ENCODE measurements at regions not wholly inside any gene's neighbourhood (a gene's known extent, or its start where the extent isn't known, plus 50 kb on each side); places are given as distances from the start of the nearest gene placed in this dataset.

DNA sequence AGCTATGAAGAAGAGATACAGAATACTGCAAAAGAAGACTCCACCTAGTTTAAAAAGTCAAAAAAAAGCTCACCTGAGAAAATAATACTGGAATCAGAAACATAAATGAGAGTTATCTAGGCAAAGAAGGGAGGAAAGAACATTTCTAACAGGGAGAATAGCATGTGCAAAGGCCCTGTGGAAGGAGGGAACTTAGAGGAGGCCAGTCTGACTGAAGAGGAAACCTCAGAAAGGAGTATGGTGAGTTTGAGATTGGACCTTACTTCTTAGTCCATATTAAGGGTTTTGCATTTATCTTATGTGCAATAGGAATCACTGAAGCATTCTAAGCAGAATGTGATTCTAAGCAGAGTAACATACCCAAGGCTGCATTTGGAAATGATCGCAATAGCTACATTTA is 193.2 kb downstream of the LNPK start (continued):
- TF ChIP-seq, protein P1, sequence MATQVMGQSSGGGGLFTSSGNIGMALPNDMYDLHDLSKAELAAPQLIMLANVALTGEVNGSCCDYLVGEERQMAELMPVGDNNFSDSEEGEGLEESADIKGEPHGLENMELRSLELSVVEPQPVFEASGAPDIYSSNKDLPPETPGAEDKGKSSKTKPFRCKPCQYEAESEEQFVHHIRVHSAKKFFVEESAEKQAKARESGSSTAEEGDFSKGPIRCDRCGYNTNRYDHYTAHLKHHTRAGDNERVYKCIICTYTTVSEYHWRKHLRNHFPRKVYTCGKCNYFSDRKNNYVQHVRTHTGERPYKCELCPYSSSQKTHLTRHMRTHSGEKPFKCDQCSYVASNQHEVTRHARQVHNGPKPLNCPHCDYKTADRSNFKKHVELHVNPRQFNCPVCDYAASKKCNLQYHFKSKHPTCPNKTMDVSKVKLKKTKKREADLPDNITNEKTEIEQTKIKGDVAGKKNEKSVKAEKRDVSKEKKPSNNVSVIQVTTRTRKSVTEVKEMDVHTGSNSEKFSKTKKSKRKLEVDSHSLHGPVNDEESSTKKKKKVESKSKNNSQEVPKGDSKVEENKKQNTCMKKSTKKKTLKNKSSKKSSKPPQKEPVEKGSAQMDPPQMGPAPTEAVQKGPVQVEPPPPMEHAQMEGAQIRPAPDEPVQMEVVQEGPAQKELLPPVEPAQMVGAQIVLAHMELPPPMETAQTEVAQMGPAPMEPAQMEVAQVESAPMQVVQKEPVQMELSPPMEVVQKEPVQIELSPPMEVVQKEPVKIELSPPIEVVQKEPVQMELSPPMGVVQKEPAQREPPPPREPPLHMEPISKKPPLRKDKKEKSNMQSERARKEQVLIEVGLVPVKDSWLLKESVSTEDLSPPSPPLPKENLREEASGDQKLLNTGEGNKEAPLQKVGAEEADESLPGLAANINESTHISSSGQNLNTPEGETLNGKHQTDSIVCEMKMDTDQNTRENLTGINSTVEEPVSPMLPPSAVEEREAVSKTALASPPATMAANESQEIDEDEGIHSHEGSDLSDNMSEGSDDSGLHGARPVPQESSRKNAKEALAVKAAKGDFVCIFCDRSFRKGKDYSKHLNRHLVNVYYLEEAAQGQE (IDR thresholded peaks at IDR 0.05): no peak

DNA sequence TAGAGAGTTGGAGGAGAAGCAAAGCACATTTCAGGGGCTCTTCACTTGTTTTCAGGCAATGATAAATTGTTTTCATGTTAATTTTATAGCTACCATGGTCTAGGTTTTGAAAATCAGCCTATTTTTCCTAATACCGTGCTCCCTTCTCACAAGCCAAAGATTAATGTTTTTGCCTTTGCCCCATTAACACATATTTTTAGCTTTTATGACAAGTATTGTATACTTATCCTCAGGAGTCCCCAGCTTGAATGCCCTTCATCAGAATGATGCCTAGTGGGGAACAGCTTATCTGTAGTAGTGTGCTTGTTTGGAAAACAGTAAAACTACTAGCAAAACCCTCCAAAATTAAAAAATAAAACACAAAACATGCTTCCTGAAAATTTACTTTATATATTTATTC is 194.0 kb downstream of the LNPK start:
- ATAC-seq (no peak), DNase-seq (ENCODE audit: low read depth in 1 of 2, low spot score in 1 of 2) (no peak), FAIRE-seq (no peak)
- POLR2A ChIA-PET: no interaction called here
- 0% methylated on average over 1 of the region's 1 CpG for WGBS (ENCODE audit: missing lambda C conversion rate)
- Histone ChIP-seq H3K27ac (no peak overlapping the region), H3K4me3 (no peak overlapping the region), H3K9me3 (no peaks in the 10 kb centered on the region), H3K4me2 (no peak overlapping the region), H3K4me1 (no peaks in the 10 kb centered on the region)
- no peak for TF ChIP-seq JUN (IDR thresholded peaks at IDR 0.05)
- no peak for TF ChIP-seq RCOR1 (IDR thresholded peaks at IDR 0.05; ENCODE audit: low read depth, low read length)
- TF ChIP-seq RAD21 (conservative IDR thresholded peaks at IDR 0.05 in 1 of 2, IDR thresholded peaks at IDR 0.05 in 1 of 2): no peak
- no peak for TF ChIP-seq RFX5 (IDR thresholded peaks at IDR 0.05)
- no peak for TF ChIP-seq GATA3 (IDR thresholded peaks at IDR 0.05; ENCODE audit: borderline replicate concordance)
- TF ChIP-seq, protein P2, sequence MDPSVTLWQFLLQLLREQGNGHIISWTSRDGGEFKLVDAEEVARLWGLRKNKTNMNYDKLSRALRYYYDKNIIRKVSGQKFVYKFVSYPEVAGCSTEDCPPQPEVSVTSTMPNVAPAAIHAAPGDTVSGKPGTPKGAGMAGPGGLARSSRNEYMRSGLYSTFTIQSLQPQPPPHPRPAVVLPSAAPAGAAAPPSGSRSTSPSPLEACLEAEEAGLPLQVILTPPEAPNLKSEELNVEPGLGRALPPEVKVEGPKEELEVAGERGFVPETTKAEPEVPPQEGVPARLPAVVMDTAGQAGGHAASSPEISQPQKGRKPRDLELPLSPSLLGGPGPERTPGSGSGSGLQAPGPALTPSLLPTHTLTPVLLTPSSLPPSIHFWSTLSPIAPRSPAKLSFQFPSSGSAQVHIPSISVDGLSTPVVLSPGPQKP (IDR thresholded peaks at IDR 0.05; ENCODE audit: low read depth, low read length): no peak
- TF ChIP-seq NR3C1 (IDR thresholded peaks at IDR 0.05): no peak
- no peak for TF ChIP-seq CHD4 (IDR thresholded peaks at IDR 0.05; ENCODE audit: borderline replicate concordance)
- TF ChIP-seq, protein P3, sequence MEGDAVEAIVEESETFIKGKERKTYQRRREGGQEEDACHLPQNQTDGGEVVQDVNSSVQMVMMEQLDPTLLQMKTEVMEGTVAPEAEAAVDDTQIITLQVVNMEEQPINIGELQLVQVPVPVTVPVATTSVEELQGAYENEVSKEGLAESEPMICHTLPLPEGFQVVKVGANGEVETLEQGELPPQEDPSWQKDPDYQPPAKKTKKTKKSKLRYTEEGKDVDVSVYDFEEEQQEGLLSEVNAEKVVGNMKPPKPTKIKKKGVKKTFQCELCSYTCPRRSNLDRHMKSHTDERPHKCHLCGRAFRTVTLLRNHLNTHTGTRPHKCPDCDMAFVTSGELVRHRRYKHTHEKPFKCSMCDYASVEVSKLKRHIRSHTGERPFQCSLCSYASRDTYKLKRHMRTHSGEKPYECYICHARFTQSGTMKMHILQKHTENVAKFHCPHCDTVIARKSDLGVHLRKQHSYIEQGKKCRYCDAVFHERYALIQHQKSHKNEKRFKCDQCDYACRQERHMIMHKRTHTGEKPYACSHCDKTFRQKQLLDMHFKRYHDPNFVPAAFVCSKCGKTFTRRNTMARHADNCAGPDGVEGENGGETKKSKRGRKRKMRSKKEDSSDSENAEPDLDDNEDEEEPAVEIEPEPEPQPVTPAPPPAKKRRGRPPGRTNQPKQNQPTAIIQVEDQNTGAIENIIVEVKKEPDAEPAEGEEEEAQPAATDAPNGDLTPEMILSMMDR (IDR thresholded peaks at IDR 0.05): no peak
- TF ChIP-seq HOXA7 (CRISPR knock-in tag; IDR thresholded peaks at IDR 0.05): no peak
- no peak for TF ChIP-seq EHMT2 (IDR thresholded peaks at IDR 0.05; ENCODE audit: low read depth)
- no peak for TF ChIP-seq HEYL (CRISPR knock-in tag; IDR thresholded peaks at IDR 0.05)
- no peak for TF ChIP-seq EP300 (IDR thresholded peaks at IDR 0.05)
- TF ChIP-seq, protein P4, sequence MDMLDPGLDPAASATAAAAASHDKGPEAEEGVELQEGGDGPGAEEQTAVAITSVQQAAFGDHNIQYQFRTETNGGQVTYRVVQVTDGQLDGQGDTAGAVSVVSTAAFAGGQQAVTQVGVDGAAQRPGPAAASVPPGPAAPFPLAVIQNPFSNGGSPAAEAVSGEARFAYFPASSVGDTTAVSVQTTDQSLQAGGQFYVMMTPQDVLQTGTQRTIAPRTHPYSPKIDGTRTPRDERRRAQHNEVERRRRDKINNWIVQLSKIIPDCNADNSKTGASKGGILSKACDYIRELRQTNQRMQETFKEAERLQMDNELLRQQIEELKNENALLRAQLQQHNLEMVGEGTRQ (IDR thresholded peaks at IDR 0.05): no peak
- TF ChIP-seq, protein P5, sequence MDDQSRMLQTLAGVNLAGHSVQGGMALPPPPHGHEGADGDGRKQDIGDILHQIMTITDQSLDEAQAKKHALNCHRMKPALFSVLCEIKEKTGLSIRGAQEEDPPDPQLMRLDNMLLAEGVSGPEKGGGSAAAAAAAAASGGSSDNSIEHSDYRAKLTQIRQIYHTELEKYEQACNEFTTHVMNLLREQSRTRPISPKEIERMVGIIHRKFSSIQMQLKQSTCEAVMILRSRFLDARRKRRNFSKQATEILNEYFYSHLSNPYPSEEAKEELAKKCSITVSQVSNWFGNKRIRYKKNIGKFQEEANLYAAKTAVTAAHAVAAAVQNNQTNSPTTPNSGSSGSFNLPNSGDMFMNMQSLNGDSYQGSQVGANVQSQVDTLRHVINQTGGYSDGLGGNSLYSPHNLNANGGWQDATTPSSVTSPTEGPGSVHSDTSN (IDR thresholded peaks at IDR 0.05): no peak
- CTCF ChIA-PET: no interaction called here
